Cardiac muscle cell (in vitro differentiated cells and primary cell): ENCODE measurements at regions not wholly inside any gene's neighbourhood (a gene's known extent, or its start where the extent isn't known, plus 50 kb on each side); places are given as distances from the start of the nearest gene placed in this dataset.

Source experiments
- DNase-seq, 2 donors: peaks; one replicate each; pipeline versions ENCODE4 v3.0.0 to v3.0.0-alpha.2; 2010 to 2017; ENCODE audit warnings: low read depth in 1 of 2, low spot score in 1 of 2
- H3K27ac ChIP-seq: fragments of 200-600 bp; sonication (generic); 2 replicates; pipeline ENCODE4 v1.5.1; 2016
- H3K27me3 ChIP-seq: fragments of 200-600 bp; sonication (generic); 2 replicates; pipeline ENCODE4 v1.6.0; 2016; ENCODE audit warnings: control low read depth
- H3K36me3 ChIP-seq: fragments of 200-600 bp; sonication (generic); 2 replicates; pipeline ENCODE4 v1.5.1; 2016; ENCODE audit warnings: control low read depth
- H3K4me1 ChIP-seq: fragments of 200-600 bp; sonication (generic); 2 replicates; pipeline ENCODE4 v1.8.1; 2017; ENCODE audit warnings: low read depth, mild to moderate bottlenecking, mixed run types
- H3K4me3 ChIP-seq: fragments of 200-600 bp; sonication (generic); 2 replicates; pipeline ENCODE4 v1.5.1; 2016; ENCODE audit warnings: mild to moderate bottlenecking
- H3K9me3 ChIP-seq: fragments of 200-600 bp; sonication (generic); 2 replicates; pipeline ENCODE4 v1.5.1; 2017; ENCODE audit warnings: low read depth, mild to moderate bottlenecking, control low read depth
- CTCF ChIP-seq: IDR thresholded peaks from 2 replicates; pipeline ENCODE4 v1.5.1; 2012; ENCODE audit warnings: low read depth, mild to moderate bottlenecking, low read length

GRCh38 chr6:94494500-94494899, 1075.1 kb upstream of the EPHA7 start:
- no peak for TF ChIP-seq CTCF
- no peaks in the 10 kb centered on the region for H3K4me1 ChIP-seq
- H3K27ac ChIP-seq: no peak overlapping the region
- H3K4me3 ChIP-seq: no peak overlapping the region
- DNase-seq: no peak
- no peaks in the 10 kb centered on the region for H3K36me3 ChIP-seq
- H3K27me3 ChIP-seq: no peaks in the 10 kb centered on the region
- no peaks in the 10 kb centered on the region for H3K9me3 ChIP-seq

GRCh38 chr6:94487371-94487770, 1068.0 kb upstream of the EPHA7 start:
- Histone ChIP-seq H3K4me1 (no peaks in the 10 kb centered on the region), H3K36me3 (no peaks in the 10 kb centered on the region), H3K4me3 (no peak overlapping the region), H3K27ac (no peak overlapping the region), H3K27me3 (no peaks in the 10 kb centered on the region), H3K9me3 (no peaks in the 10 kb centered on the region)
- no peak for DNase-seq
- no peak for TF ChIP-seq CTCF

- Histone ChIP-seq H3K36me3 (no peaks in the 10 kb centered on the region), H3K4me3 (no peak overlapping the region), H3K27ac (no peak overlapping the region), H3K27me3 (no peaks in the 10 kb centered on the region), H3K9me3 (no peaks in the 10 kb centered on the region), H3K4me1 (no peaks in the 10 kb centered on the region)
- DNase-seq: no peak
- TF ChIP-seq CTCF: no peak
These were observed 1059.0 kb upstream of the EPHA7 start for GRCh38 chr6:94478133-94479005.

GRCh38 chr6:94468830-94469229, 1049.5 kb upstream of the EPHA7 start:
- TF ChIP-seq CTCF: no peak
- Histone ChIP-seq H3K36me3 (no peaks in the 10 kb centered on the region), H3K27me3 (no peaks in the 10 kb centered on the region), H3K9me3 (no peaks in the 10 kb centered on the region), H3K27ac (no peak overlapping the region), H3K4me1 (no peaks in the 10 kb centered on the region), H3K4me3 (no peak overlapping the region)
- no peak for DNase-seq

- no peak overlapping the region for H3K27ac ChIP-seq
These were observed 1044.7 kb upstream of the EPHA7 start for GRCh38 chr6:94464018-94464510.

More at GRCh38 chr6:94464018-94464510, 1044.7 kb upstream of the EPHA7 start:
- Histone ChIP-seq H3K36me3 (no peaks in the 10 kb centered on the region), H3K27me3 (no peaks in the 10 kb centered on the region), H3K4me3 (no peak overlapping the region), H3K4me1 (no peaks in the 10 kb centered on the region), H3K9me3 (no peaks in the 10 kb centered on the region)
- DNase-seq: no peak
- TF ChIP-seq CTCF: no peak
